GM12892 (cell line): ENCODE measurements at regions not wholly inside any gene's neighbourhood (a gene's known extent, or its start where the extent isn't known, plus 50 kb on each side); places are given as distances from the start of the nearest gene placed in this dataset.

Source experiments
- DNase-seq: peaks from one replicate; pipeline ENCODE4 v3.0.0; 2011; ENCODE audit not compliant: insufficient read length
- FAIRE-seq: peaks from 2 replicates; lab custom pipeline; 2011; peaks lifted over from hg19 to GRCh38; lab: Jason Lieb, UNC
- POLR2A ChIP-seq: IDR thresholded peaks from 2 replicates; pipeline ENCODE4 v1.6.1; 2011; ENCODE audit warnings: low read depth, low read length, control low read depth
- POLR2AphosphoS5 ChIP-seq: IDR thresholded peaks from 2 replicates; pipeline ENCODE4 v1.6.1; 2011; ENCODE audit warnings: low read depth, low read length, control low read depth
- TAF1 ChIP-seq: IDR thresholded peaks from 2 replicates; pipeline ENCODE4 v1.6.1; 2011; ENCODE audit warnings: low read depth, mild to moderate bottlenecking, control low read depth, low read length, borderline replicate concordance

GRCh38 chr11:122439866-122440810 lies 215.4 kb upstream of the UBASH3B start:
- no peak for TF ChIP-seq POLR2A
- no peak for TF ChIP-seq TAF1
- no peak for TF ChIP-seq POLR2AphosphoS5
- DNase-seq = no peak
- FAIRE-seq = no peak

GRCh38 chr11:122436188-122436555 lies 219.3 kb upstream of the UBASH3B start:
- FAIRE-seq (no peak), DNase-seq (no peak)
- TF ChIP-seq POLR2AphosphoS5 (no peak), TAF1 (no peak), POLR2A (no peak)

GRCh38 chr11:122435540-122436187 lies 219.9 kb upstream of the UBASH3B start:
- no peak for DNase-seq
- no peak for FAIRE-seq
- TF ChIP-seq POLR2AphosphoS5 (no peak), POLR2A (no peak), TAF1 (no peak)

- TF ChIP-seq POLR2AphosphoS5 (no peak), TAF1 (no peak), POLR2A (no peak)
- FAIRE-seq = no peak
Observed at GRCh38 chr11:122434786-122435185, 220.7 kb upstream of the UBASH3B start.

GRCh38 chr11:122430490-122430889 lies 225.0 kb upstream of the UBASH3B start:
- no peak for FAIRE-seq
- TF ChIP-seq POLR2A (no peak), POLR2AphosphoS5 (no peak), TAF1 (no peak)
- DNase-seq = no peak

More at GRCh38 chr11:122434786-122435185, 220.7 kb upstream of the UBASH3B start:
- no peak for DNase-seq

- DNase-seq = no peak
- no peak for TF ChIP-seq TAF1
- no peak for TF ChIP-seq POLR2A
- TF ChIP-seq POLR2AphosphoS5 = no peak
- FAIRE-seq = no peak
Observed at GRCh38 chr11:122426073-122426472, 229.4 kb upstream of the UBASH3B start.

GRCh38 chr11:122424636-122425035 lies 230.9 kb upstream of the UBASH3B start:
- FAIRE-seq (no peak), DNase-seq (no peak)
- TF ChIP-seq POLR2A (no peak), POLR2AphosphoS5 (no peak), TAF1 (no peak)

DNA sequence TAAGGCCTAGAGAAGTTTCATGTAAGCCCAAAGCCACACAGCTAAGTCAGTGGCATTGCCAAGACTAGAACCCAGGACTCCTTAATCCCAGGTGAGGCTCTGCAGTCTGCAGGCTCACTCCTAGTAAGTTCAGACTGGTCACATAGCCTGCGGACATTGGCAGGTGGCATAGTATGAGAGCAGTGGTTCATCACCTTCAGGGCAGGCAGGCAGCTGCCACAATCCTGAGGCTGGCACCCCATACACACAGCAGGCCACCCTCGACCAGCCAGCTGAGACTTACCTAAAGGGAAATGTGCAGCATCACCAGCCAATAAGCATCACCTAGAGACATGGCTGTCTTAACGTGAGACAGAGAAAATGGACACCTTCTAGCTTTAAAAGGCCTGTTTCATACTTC lies 231.6 kb upstream of the UBASH3B start:
- no peak for FAIRE-seq
- no peak for DNase-seq
- TF ChIP-seq POLR2A = no peak
- no peak for TF ChIP-seq TAF1
- TF ChIP-seq POLR2AphosphoS5 = no peak

DNA sequence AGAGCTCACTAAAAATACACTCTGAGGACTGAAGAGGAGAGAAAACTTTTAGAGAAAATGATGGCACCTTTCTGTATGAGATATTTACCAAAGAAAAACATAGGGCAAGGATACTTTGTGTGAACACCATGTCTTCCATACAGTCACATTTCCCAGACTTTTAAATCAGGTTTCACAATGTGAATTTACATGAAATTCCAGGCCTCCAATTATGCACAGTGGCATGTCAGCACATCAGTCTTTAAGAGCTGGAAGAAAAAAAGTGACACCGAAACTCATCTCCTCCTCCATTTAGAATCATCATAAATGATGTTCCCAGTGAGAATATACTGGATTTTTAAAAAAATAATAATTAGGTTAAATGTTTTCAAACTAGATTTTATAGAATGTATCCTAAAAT lies 232.2 kb upstream of the UBASH3B start:
- no peak for FAIRE-seq

DNA sequence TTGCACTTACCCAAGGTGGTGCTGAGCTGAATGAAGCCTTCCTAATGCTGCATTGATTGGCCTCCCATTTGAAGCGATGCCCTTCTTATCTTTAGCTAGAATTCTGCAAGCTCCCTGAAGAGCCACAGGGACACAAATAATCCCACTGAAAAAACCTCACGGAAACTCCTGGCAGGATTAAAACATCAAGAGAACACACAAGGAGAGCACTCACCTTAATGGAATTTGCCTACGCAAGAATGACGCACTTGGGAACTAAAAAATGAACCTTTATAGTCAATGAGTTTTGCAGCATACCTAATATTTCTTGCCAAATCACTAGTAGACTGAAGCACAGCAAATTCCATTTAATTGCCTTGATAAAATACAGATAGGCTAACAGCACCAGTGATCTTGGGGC lies 232.8 kb upstream of the UBASH3B start:
- no peak for TF ChIP-seq POLR2AphosphoS5
- TF ChIP-seq POLR2A = no peak
- TF ChIP-seq TAF1 = no peak
- FAIRE-seq (no peak), DNase-seq (no peak)

More for the DNA sequence above, 232.2 kb upstream of the UBASH3B start:
- no peak for DNase-seq
- TF ChIP-seq TAF1 = no peak
- no peak for TF ChIP-seq POLR2A

GRCh38 chr11:122421702-122422101 lies 233.8 kb upstream of the UBASH3B start:
- FAIRE-seq (no peak), DNase-seq (no peak)
- TF ChIP-seq TAF1 (no peak), POLR2A (no peak), POLR2AphosphoS5 (no peak)

DNA sequence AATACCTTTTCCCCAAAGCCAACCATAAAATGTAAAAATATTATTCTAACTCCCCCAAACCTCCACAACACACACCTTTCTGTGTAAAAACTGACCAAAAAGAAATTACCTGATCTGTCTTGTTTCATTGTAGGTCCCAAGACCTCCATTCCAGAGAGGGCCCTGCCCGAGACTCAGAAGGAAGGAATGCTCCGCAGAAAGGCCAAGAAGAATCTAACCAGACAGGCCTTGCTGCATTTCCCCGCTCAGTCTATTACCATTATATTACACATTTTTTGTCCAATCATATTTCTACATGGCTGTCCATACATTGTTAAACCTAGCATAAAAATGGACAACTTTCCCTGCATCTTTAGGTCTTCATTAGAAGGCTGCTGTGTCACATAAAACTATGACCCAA lies 237.5 kb upstream of the UBASH3B start:
- FAIRE-seq (no peak), DNase-seq (no peak)
- TF ChIP-seq TAF1 (no peak), POLR2A (no peak), POLR2AphosphoS5 (no peak)
